ENCODE measurements at regions not wholly inside any gene's neighbourhood (a gene's known extent, or its start where the extent isn't known, plus 50 kb on each side); places are given as distances from the start of the nearest gene placed in this dataset.
"Not testable (repeated sequence)": the region's sequence is repeated elsewhere in the genome, so short reads cannot be mapped to it uniquely, and the experiment has no call there.

DNA sequence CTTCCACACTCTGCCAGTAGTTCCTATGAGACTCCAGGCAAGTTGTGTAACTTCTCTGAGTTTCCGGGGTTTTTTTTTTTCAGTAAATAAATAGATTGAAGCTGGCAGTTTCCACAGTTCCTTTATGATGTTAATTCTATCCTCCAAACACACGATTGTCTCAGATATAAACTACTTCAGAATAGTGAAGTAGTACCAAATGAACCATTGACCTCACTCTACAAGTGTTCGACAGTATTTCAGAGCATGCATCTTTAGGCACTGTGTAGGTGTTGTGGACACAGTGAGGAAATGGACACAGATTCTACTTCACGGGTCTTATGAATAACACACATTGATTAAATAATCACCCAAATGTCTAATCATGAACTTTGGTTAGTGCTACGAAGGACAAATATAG lies 136.1 kb upstream of the IGSF10 start:
- no peak for DNase-seq (ENCODE audit: low read depth)

DNA sequence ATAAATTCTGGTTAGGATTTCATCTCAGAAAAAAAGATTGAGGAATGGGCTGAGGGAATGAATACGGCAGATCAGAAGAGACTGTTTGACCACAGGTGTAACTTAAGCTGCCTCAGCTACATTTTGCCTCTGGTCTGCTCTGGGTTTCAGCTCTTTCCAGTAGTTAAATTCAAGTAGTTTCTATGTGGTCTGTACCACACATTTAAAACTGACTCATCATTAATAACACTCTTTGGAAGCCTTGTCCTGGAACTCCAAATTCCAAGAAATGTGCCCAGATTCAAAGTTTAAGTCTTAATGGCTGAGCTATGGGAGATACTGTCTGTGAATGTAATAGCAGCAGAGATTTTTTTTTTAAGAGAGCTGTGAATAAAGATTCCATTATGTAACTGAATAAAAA lies 133.1 kb upstream of the IGSF10 start:
- DNase-seq (ENCODE audit: low read depth), result peak; percentile 63

DNA sequence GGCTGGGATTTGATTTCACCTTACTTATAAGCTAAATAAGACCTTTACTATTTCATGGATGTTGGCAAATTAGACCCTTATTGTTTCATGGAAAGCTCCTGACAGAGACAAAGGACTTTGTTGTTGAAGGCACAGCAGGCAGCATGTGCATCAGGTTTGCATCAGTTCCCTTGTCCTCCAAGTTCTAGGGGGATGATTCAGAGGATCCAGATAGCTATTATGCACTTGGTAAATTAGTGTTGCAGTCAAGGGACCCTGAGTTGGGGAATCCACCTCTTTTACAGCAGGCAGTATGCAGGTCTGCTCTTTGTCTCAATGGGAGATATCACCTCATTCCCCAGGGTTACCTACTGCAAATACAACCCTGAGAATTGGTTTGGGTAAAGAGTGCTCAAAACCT lies 131.4 kb upstream of the IGSF10 start:
- no peak for DNase-seq (ENCODE audit: low read depth)

DNA sequence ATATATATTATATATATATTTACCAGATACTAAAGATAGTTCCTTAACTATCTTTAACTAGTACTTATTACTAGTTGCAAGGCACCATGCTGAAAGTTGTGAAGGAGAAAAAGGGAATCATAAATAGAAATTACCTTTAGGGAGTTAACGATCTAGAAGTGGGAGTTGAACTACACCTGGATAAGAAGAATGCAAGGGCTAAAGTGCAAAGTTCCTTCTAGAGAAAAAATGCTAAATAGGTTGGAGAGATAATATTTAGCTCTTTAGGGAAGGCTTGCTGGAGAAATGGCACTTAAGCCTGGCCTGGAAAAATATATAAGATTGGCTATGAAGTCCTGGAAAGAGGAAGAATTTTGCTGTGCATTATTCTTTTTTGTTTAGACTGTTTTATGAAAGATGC lies 130.6 kb upstream of the IGSF10 start:
- DNase-seq (ENCODE audit: low read depth), result no peak

DNA sequence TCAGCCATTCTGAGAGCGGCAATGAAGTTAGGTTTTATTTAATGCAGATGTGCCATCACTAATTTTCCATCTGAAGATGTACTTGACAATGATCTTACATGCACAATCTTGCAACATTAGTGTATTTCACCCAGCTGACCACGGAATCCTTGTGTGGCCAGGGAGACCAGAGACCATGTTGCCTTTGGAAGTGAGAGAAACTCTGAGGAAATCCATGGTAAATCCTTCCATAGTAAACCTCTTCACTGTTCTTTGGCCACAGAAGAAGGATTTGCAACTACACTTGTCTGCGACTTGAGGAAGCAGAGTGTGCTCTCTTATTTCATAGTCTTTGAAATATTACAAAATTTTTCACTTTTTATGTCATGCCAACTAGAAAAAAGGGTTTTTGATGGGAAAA lies 128.4 kb upstream of the IGSF10 start:
- DNase-seq (ENCODE audit: low read depth), result no peak

DNA sequence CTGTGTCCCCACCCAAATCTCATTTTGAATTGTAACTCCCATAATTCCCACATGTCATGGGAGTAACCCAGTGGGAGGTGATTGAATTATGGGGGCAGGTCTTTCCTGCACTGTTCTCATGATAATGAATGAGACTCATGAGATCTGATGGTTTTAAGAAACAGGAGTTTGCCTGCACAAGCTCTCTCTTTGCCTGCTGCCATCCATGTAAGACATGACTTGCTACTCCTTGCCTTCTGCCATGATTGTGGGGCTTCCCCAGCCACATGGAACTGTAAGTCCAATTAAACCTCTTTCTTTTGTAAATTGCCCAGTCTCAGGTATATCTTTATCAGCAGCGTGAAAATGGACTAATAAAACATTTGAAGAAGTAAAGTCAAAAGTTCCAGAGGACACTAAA lies 126.8 kb upstream of the IGSF10 start:
- DNase-seq (ENCODE audit: low read depth), result not testable (repeated sequence)

DNA sequence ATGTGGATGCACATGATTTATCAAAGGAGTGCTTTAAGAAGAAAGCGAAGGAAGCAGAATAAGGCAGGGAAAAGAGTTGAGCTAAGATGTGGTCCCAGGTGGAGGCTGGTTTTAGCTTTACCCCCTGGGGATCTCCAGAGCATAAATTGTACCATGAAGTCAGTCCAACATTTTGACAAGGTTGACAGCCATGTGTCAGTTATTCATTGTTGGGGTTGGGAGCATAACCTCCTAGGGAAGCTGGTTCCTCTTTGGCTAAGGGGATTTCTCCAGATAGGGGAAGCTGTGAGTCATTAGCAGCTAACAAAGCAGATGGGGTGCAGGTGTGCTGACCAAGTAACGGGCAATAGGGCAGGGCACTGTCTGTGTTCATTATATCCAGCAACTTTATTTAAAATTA lies 123.7 kb upstream of the IGSF10 start:
- DNase-seq (ENCODE audit: low read depth), result peak; percentile 36

DNA sequence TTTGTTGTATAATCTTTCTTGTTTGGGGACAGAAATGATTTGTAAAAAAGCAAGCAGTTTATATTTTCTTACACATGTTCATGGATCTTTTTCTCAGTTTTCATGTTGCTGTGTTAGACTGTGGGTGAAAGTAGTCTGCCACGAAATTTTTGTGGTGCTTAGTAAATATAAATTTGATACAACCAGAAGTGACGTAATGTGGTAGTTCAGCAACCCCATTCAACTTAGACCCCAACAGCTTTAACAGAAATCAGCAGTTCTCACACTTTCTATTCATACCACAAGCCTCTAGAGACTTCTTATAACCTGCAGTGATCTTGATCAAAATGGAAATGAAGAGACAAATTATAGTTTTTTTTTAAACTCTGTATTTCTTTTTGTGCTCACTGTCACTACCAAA lies 120.2 kb upstream of the IGSF10 start:
- DNase-seq (ENCODE audit: low read depth), result peak; percentile 58

DNA sequence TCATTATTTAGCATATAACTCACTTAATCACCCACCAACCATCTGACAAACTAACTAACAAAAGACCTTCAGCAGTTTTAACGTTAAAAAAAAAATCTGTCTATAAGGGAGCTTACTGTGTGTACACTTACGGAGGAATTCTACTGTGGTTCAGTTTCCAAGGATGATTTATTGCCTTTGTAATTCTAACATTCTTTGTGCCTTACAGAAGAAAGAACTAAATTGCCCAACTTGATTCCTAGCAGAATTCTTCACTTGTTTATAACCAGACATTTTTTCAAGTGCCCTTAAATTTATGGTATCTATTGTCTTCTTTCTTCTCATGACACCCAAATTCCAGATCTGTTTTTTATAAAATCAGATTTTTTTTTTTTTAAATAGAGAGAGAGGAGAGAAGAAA lies 119.7 kb upstream of the IGSF10 start:
- peak; percentile 94 for DNase-seq (ENCODE audit: low read depth)

DNA sequence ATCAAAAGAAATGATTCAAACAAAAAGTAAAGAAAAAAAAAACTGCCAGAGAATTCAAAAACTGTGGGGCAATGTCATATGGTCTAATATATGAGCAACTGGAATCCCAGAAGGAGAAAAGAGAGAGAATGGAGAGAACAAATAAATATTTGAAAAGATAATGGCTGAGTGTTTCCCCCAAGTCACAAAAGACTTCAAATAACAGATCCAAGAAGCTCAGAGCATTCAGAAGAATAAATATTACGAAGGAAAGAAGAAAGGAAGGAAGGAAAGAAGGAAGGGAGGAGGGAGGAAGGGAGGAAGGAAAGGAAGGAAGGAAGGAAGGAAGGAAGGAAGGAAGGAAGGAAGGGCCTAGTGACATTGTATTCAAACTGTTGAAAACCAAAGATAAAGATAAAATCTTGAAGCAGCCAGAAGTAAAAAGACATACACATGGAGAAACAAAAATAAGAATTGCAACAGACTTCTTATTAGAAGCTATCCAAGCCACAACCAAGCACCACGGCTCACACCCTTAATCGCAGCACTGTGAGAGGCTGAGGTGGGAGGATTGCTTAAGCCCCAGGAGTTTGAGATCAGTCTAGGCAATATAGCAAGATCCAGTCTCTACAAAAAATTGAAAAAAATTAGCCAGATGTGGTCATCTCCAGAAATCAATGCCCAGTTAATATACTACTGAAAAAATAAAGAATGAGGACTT lies 118.9 kb upstream of the IGSF10 start:
- peak; percentile 48 for DNase-seq (ENCODE audit: low read depth)

DNA sequence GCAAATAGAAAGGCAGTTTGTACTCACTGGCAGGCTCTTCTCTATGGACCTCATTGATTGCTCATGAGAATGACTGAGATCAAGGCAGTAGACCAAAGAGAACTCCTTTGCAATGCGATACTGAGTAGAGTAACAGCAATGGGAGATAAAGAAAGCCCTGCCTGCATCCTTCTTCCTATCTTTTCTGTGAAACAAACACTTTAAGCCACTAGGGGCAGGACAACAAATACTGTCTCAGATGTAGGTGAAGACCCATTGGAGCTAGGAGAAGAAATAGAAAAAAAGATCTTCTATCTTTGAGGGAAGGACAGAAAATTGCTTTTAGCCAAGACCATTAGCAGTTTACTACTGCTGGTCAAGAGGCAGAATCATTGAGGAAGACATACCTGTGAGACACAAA lies 117.6 kb upstream of the IGSF10 start:
- no peak for DNase-seq (ENCODE audit: low read depth)

DNA sequence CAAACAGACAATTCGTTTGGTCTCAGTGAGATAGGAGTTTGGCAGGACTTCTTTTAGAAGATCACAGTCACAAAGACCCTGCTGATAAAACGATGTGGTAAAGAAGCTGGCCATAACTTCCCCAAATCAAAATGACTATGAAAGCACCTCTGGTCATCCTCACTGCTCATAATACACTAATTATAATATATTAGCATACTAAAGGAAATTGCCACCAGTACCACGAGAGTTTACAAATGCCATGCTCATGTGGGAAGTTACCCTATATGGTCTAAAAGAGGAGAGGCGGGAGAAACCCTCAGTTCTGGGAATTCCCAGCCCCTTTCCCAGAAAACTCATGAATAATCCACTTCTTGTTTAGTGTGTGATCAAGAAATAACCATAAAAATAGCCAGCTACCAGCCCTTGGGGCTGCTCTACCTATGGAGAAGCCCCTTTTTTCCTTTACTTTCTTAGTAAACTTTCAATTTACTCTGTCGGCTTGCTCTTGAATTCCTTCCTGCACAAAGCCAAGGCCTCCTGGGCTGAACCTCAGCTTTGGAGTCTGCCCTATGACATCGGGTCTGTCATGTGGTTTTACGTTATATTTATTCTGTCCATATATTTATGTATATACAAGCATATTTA lies 115.8 kb upstream of the IGSF10 start:
- no peak for DNase-seq (ENCODE audit: low read depth)

DNA sequence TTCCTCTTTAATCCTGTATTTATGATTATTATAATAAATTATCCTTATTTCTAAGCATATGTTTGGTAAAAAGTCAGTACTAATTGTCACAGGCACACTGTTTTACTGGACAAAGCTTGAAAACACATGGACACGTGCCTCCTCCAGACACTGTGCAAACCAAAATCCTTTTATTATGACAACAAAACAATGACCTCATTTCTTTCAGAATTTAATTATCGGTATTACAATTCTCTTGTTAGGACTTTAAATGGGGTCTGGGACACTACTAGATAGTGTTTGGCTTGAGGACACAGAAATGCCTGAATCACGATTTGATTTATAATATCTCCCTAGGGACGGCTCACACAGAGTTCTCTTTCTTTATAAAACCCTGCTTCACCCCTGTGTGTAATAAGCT lies 107.3 kb upstream of the IGSF10 start:
- DNase-seq (ENCODE audit: low read depth), result no peak

DNA sequence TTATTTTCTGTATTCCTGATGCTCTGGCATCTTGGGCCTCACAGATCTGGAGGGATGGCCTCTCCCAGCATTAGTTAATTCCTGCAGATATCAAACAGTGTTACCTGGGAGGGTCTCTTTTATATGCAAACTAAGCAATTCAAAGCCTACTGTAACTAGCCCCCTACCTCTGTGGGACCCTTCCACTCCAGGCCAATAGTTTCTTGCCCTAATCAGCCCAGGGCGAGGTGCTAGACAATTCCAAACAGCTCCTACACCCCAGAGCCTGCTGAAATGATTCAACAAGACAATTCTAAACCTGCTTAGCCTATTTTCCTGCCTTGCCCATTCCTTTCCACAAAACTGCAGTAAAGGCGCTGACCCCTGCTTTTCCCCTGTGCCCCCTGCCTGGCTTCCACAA lies 106.6 kb upstream of the IGSF10 start:
- DNase-seq (ENCODE audit: low read depth), result no peak

DNA sequence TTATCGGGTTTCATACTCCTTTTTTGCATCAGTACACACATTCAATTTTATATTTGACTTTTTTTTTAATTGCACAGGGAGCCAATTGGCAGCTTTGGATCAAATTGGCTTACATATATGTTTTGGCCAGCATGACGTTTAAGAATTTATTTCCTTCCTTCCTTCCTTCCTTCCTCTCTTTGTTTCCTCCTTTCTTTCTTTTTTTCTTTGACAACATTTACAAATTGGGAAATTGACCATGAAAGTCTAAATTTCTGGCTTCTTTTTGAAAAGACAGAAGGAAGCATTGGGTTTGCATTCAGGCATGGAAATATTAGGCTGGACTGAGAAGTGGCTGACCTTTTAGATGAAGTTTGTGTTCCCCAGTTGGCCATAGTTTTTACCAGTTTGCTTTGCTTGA lies 103.4 kb upstream of the IGSF10 start:
- DNase-seq (ENCODE audit: low read depth), result no peak

DNA sequence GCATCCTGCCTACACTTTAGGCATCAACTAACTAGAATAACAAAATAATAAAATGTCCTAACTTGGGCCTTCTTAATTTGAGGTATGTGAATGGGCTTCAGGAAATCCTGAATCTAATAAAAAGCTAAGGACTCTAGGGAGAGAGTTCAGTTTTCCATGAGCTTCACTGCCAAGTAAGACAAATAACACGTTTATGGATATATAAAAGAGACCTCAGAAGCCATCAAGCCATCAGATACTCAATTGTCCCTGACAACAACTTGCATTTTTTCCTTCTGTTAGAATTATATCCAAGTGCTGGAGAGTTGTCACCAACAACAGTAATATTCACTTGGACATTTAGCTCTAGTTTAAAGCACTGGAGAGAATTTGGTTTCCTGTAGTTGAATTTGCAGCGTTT lies 102.4 kb upstream of the IGSF10 start:
- no peak for DNase-seq (ENCODE audit: low read depth)

DNA sequence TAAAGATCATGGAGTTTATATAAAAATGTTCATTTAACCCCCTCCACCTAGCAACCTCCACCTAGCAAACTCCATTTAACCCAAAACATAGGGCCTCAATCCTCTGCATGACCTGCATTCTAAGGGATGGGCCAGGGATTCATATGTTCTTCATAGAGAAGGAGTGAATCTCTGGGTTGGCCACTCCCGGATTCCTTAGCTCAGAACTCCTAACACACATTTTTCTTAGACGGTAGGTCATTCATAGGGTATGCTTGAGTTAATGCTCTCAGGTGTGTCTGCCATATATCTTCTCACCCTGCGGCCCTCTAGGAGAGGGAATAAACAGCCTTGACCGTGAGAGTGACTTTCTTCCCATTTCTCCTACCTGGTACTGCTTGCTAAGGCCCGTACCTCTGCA lies 102.0 kb upstream of the IGSF10 start:
- no peak for DNase-seq (ENCODE audit: low read depth)

DNA sequence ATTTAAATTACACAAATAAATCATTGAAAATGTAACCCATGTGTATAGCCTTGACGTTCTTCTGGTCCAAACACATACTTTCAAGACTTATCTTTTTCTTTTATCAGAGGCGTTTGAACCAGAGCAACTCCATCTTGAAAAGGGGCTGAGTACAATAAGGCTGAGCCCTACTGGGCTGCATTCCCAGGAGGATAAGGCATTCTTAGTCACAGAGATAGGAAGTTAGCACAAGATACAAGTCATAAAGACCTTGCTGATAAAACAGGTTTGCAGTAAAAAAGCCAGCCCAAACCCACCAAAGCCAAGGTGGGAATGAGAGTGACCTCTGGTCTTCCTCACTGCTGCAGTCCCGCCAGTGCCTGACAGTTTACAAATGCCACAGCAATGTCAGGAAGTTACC lies 101.0 kb upstream of the IGSF10 start:
- no peak for DNase-seq (ENCODE audit: low read depth)

DNA sequence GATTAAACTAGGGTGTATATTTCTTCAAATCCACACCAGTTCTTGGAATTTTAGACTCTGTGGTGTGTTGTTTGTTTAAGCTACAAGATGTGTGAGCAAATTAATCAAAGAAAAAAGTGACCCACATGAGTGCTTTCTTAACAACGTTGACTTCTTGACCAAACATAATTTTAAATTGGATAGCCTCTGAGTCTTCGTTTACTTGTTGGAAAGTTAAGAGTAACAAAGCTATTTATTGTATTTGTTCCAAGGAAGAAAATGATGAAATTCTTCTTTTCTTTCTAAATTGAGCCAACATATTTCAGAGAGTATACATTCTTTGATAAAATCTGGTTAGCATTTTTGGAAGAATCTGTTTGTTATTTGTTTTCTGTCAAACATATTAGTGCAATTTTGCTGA lies 99.9 kb upstream of the IGSF10 start:
- DNase-seq (ENCODE audit: low read depth), result no peak

DNA sequence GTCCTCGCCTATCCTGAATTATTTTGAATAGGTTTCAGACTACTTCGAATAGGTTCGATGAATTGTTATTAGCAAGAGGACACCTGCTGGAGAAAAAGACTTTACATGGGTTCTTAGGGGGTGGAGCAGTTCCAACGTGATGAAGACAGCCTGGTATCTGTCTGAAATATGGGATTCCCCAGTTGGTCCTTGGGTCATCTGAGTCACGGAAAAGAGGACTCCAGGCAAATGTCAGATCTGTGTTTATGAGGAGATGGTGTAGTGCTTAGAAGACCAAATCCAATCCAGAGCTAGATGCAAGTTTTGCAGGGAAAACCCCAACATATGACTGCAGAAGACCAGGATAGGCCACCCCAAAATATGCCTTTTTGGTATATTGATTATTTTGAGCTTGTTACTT lies 98.9 kb upstream of the IGSF10 start:
- no peak for DNase-seq (ENCODE audit: low read depth)

DNA sequence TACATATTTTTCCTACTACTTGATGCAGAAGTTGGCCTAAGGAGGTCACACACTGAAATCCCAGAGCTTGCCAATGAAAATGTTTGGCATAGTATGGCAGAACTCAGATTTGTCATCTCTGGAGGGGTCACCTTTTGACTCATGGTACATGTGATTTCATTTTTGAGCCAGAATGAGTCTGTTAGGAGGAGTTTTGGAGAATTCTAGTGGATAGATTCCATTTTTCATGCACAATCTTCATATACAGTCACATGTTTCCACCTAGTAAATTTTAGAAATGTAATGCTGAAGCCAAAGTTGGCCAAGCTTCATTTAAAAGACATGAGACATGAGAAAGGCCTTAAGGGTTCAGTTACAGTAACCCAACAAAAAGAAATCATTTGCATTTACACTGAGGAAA lies 97.8 kb upstream of the IGSF10 start:
- DNase-seq (ENCODE audit: low read depth), result no peak

DNA sequence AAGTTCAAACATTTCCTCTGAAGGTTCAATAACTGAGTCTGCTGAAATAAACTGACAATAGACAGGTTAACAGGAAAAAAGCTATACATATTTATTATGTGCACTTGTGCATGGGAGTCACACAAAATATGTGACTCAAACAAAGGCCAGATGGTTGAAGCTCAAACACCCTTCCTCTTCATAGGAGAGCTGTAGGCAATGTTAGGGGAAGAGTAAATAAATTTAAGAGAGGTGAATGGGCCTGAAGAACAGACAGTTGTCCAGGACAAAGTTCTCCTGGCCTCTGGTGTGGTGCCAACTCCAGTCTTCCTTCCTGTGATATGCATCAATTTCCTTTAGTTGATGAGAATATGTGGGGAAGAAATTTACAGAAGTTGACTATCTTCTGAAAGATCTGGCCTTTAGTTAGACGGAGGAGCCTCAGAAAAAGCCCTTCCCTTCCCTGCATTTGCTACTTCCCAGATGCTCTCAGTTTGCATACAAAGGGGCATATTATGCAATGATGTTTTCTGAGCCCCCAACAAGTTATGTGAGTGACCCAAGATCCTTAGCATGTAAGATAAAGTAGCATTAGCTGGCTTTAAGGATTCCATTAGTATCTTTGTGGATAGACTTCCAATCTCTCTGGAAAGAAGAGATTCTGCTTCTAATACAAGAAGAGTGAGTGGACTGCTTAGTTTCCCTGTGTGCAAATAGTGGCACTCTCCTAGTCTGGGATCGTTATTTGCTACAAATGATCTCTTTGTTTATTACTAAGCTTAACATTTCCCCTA lies 96.4 kb upstream of the IGSF10 start:
- no peak for DNase-seq (ENCODE audit: low read depth)

DNA sequence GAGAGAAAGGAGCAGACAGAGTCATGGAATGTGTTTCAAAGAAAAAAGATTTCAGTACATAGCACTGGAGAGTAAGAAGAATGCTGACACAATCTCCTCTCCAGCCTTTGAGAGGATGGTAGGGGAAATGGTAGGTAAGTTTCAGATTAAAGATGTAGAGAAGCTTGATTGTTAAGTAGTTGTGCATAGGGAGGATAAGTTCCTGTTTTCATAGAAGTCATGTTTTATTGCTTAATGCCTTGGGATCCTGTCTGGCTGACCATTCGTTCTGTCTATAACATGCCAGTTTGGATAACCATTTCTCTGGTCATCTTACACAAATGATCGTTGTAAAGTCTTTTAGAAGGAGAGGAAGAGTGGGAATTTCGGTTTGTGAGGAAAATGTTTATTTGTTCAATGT lies 95.7 kb upstream of the IGSF10 start:
- no peak for DNase-seq (ENCODE audit: low read depth)
